Thyroid gland (tissue), 4 donors: ENCODE measurements at regions not wholly inside any gene's neighbourhood (a gene's known extent, or its start where the extent isn't known, plus 50 kb on each side); places are given as distances from the start of the nearest gene placed in this dataset.

Experiments used
- POLR2A ChIP-seq, 2 donors: fragments of 450-650 bp; IDR thresholded peaks; one replicate each; pipeline ENCODE4 v1.6.1; 2017; ENCODE audit warnings: antibody characterized with exemption in 2 of 2, mild to moderate bottlenecking in 2 of 2, moderate library complexity in 1 of 2
- TF ChIP-seq, protein P1 (sequence below), 6 experiments: fragments of 200-600 bp in 3 of 6; fragments of 450-650 bp in 3 of 6; sonication (generic) in 3 of 6; IDR thresholded peaks; one replicate each; pipeline ENCODE4 v1.5.1; 2016 to 2019; ENCODE audit warnings: antibody characterized with exemption in 6 of 6, mild to moderate bottlenecking in 2 of 6, inconsistent platforms in 1 of 6, moderate library complexity in 1 of 6

GRCh38 chr15:37204692-37205091, 104.3 kb upstream of the MEIS2 start:
- TF ChIP-seq, protein P1, sequence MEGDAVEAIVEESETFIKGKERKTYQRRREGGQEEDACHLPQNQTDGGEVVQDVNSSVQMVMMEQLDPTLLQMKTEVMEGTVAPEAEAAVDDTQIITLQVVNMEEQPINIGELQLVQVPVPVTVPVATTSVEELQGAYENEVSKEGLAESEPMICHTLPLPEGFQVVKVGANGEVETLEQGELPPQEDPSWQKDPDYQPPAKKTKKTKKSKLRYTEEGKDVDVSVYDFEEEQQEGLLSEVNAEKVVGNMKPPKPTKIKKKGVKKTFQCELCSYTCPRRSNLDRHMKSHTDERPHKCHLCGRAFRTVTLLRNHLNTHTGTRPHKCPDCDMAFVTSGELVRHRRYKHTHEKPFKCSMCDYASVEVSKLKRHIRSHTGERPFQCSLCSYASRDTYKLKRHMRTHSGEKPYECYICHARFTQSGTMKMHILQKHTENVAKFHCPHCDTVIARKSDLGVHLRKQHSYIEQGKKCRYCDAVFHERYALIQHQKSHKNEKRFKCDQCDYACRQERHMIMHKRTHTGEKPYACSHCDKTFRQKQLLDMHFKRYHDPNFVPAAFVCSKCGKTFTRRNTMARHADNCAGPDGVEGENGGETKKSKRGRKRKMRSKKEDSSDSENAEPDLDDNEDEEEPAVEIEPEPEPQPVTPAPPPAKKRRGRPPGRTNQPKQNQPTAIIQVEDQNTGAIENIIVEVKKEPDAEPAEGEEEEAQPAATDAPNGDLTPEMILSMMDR (IDR thresholded peaks at IDR 0.05): no peak
- TF ChIP-seq POLR2A (IDR thresholded peaks at IDR 0.05): no peak
